Astrocyte of the spinal cord (primary cell): ENCODE measurements at regions not wholly inside any gene's neighbourhood (a gene's known extent, or its start where the extent isn't known, plus 50 kb on each side); places are given as distances from the start of the nearest gene placed in this dataset.
A peak's percentile ranks its signal among the peaks of the same experiment; 100 is the strongest.
"Not testable (repeated sequence)": the region's sequence is repeated elsewhere in the genome, so short reads cannot be mapped to it uniquely, and the experiment has no call there.

Source experiments
- DNase-seq: peaks from one replicate; pipeline ENCODE4 v3.0.0; 2011; ENCODE audit warnings: low read depth, low spot score
- H3K4me3 ChIP-seq: 2 replicates; pipeline ENCODE4 v1.5.1; 2011; ENCODE audit warnings: low read depth, mild to moderate bottlenecking, low read length, moderate library complexity
- CTCF ChIP-seq: IDR thresholded peaks from 2 replicates; pipeline ENCODE4 v1.5.1; 2012; ENCODE audit warnings: low read depth, mild to moderate bottlenecking, low read length, inconsistent platforms
- in situ Hi-C: cut with HindIII; loops from 2 replicates; pipeline ENCODE4 v1.10.0; 2017; ENCODE audit warnings: low sequenced_read_pairs

DNA sequence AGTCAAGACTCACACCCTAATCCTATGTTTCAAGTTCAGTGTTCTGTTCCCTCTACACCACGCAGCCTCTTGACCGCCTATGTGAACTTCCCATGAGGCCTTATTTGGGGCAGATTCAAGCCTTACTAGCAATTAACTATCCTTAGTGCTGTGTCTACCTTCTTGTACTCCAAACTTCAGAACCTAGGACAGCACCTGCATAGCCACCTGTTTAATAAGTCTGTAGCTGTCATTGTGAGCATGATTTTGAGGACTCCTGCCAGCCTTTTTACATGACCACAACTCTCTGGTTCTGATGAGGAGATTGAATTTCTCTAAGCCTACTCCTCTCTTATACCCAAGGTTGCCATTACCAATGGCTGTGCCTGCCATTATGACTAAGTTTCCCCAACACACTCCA is 50.8 kb upstream of the PCSK1 start:
- no peak overlapping the region for H3K4me3 ChIP-seq
- TF ChIP-seq CTCF, result no peak
- peak; percentile 64 for DNase-seq
- in situ Hi-C loops, result no loop called here

DNA sequence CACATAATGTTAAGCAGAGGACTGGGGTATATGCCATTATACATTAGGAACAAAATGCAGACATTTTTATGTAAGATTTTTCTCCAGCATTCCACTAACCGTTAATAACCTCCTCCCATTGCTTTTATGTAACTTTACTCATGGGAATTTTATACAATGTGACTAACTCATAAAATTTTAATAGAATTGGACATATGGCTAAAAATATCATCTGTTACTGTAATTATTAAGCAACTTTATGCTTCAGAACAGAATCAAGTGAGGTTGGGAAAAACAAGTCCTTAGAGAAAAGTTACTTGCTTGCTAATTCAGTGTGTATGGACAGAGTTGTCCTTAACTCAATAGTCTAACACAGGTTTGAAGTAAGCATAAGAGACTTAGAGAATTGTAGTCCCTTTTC is 54.8 kb upstream of the PCSK1 start:
- no peak for DNase-seq
- no peak for TF ChIP-seq CTCF
- in situ Hi-C loops, result no loop called here
- H3K4me3 ChIP-seq, result no peak overlapping the region

- in situ Hi-C loops, result no loop called here
These were observed 56.5 kb upstream of the PCSK1 start for GRCh38 chr5:96489532-96489931.

GRCh38 chr5:96492459-96493047 is 59.5 kb upstream of the PCSK1 start:
- TF ChIP-seq CTCF, result no peak
- H3K4me3 ChIP-seq, result no peak overlapping the region
- in situ Hi-C loops, result no loop called here
- DNase-seq, result no peak

More at GRCh38 chr5:96489532-96489931, 56.5 kb upstream of the PCSK1 start:
- no peak for TF ChIP-seq CTCF
- DNase-seq, result no peak
- H3K4me3 ChIP-seq, result no peak overlapping the region

- no peak for DNase-seq
- no peak for TF ChIP-seq CTCF
- H3K4me3 ChIP-seq, result no peak overlapping the region
- in situ Hi-C loops, result no loop called here
These were observed 60.3 kb upstream of the PCSK1 start for GRCh38 chr5:96493219-96493790.

GRCh38 chr5:96495412-96495811 is 62.4 kb upstream of the PCSK1 start:
- DNase-seq, H3K4me3 ChIP-seq, in situ Hi-C loops: not testable (repeated sequence)

GRCh38 chr5:96497027-96497426 is 64.0 kb upstream of the PCSK1 start:
- H3K4me3 ChIP-seq, DNase-seq, in situ Hi-C loops: not testable (repeated sequence)
